GM12878 (cell line): ENCODE measurements at regions not wholly inside any gene's neighbourhood (a gene's known extent, or its start where the extent isn't known, plus 50 kb on each side); places are given as distances from the start of the nearest gene placed in this dataset.

ENCODE experiments used
- CEBPB ChIP-seq, 2 experiments: fragments of 150-350 bp in 1 of 2; IDR thresholded peaks; 2 replicates each; pipeline ENCODE4 v1.6.1; 2012 to 2014; ENCODE audit warnings: low read depth in 2 of 2, low read length in 2 of 2, borderline replicate concordance in 1 of 2, inconsistent platforms in 1 of 2
- CTCF ChIP-seq, 3 experiments: IDR thresholded peaks in 2 of 3; conservative IDR thresholded peaks in 1 of 3; 2 replicates each; pipeline ENCODE4 v1.5.1; 2011; ENCODE audit warnings: low read depth in 3 of 3, low read length in 3 of 3, mild to moderate bottlenecking in 3 of 3, control low read depth in 2 of 3, moderate library complexity in 2 of 3, inconsistent platforms in 1 of 3, mixed read lengths in 1 of 3; ENCODE audit not compliant: control insufficient read depth in 2 of 3, insufficient read depth in 1 of 3; ENCODE audit errors: extremely low read depth in 1 of 3
- HCFC1 ChIP-seq: fragments of 150-350 bp; IDR thresholded peaks from 2 replicates; pipeline ENCODE4 v1.6.1; 2014; ENCODE audit warnings: low read length
- PBX3 ChIP-seq: IDR thresholded peaks from 2 replicates; pipeline ENCODE4 v1.6.1; 2011; ENCODE audit warnings: mild to moderate bottlenecking, low read depth, low read length, moderate library complexity; ENCODE audit not compliant: insufficient replicate concordance
- POLR2A ChIP-seq: IDR thresholded peaks from 2 replicates; pipeline ENCODE4 v1.6.1; 2011; ENCODE audit warnings: low read depth, mild to moderate bottlenecking, low read length
- POLR2AphosphoS5 ChIP-seq: IDR thresholded peaks from 2 replicates; pipeline ENCODE4 v1.6.1; 2011; ENCODE audit warnings: mild to moderate bottlenecking, low read length, inconsistent platforms
- REST ChIP-seq: IDR thresholded peaks from 2 replicates; pipeline ENCODE4 v1.6.1; 2012; ENCODE audit warnings: mild to moderate bottlenecking, low read depth, low read length
- SRF ChIP-seq, 2 experiments: IDR thresholded peaks; 2 replicates each; pipeline ENCODE4 v1.6.1; 2011; ENCODE audit warnings: low read depth in 2 of 2, low read length in 2 of 2, mild to moderate bottlenecking in 1 of 2, moderate library complexity in 1 of 2
- YY1 ChIP-seq: IDR thresholded peaks from 2 replicates; pipeline ENCODE4 v1.6.1; 2011; ENCODE audit warnings: low read depth, mild to moderate bottlenecking, low read length
- ZNF24 ChIP-seq: fragments of 450-650 bp; IDR thresholded peaks from 2 replicates; pipeline ENCODE4 v1.6.1; 2017; ENCODE audit warnings: antibody characterized with exemption, mild to moderate bottlenecking
- ZNF622 ChIP-seq: fragments of 450-650 bp; IDR thresholded peaks from 2 replicates; pipeline ENCODE4 v1.6.1; 2017; ENCODE audit warnings: mild to moderate bottlenecking, inconsistent platforms

- TF ChIP-seq CTCF (IDR thresholded peaks at IDR 0.05 in 2 of 3, conservative IDR thresholded peaks at IDR 0.05 in 1 of 3; ENCODE audit: control insufficient read depth in 2 of 3, extremely low read depth in 1 of 3, insufficient read depth in 1 of 3, low read depth in 3 of 3, low read length in 3 of 3) (no peak), CEBPB (IDR thresholded peaks at IDR 0.05; ENCODE audit: borderline replicate concordance in 1 of 2, low read depth in 2 of 2, low read length in 2 of 2) (no peak), YY1 (no peak), PBX3 (no peak), POLR2A (no peak), SRF (IDR thresholded peaks at IDR 0.05; ENCODE audit: low read depth in 2 of 2, low read length in 2 of 2) (no peak), ZNF622 (no peak), POLR2AphosphoS5 (no peak), HCFC1 (no peak), ZNF24 (no peak), REST (no peak)
Observed at GRCh38 chr7:80362677-80363076, 149.2 kb downstream of the GNAT3 start.
